HFFc6 (cell line): ENCODE measurements at regions not wholly inside any gene's neighbourhood (a gene's known extent, or its start where the extent isn't known, plus 50 kb on each side); places are given as distances from the start of the nearest gene placed in this dataset.

Experiments used
- DNase-seq: peaks from one replicate; pipeline ENCODE4 v3.0.0-alpha.2; 2018
- H3K27ac Mint-ChIP-seq: 2 replicates; pipeline ENCODE4 v1.8.0; 2020; ENCODE audit warnings: mild to moderate bottlenecking, mixed read lengths
- H3K27me3 Mint-ChIP-seq: 2 replicates; pipeline ENCODE4 v1.8.0; 2021; ENCODE audit warnings: mild to moderate bottlenecking, moderate library complexity, mixed read lengths; ENCODE audit not compliant: insufficient read depth
- H3K36me3 Mint-ChIP-seq: 2 replicates; pipeline ENCODE4 v1.8.0; 2021; ENCODE audit warnings: low read depth, mixed read lengths
- H3K4me1 Mint-ChIP-seq: 2 replicates; pipeline ENCODE4 v1.8.0; 2020; ENCODE audit warnings: low read depth, mixed read lengths
- H3K4me3 Mint-ChIP-seq: 2 replicates; pipeline ENCODE4 v1.8.0; 2020; ENCODE audit warnings: mild to moderate bottlenecking, moderate library complexity, mixed read lengths
- H3K9me3 Mint-ChIP-seq: 2 replicates; pipeline ENCODE4 v1.8.0; 2020; ENCODE audit warnings: mild to moderate bottlenecking, mixed read lengths
- CTCF ChIP-seq: fragments of 200-600 bp; sonication (generic); IDR thresholded peaks from 2 replicates; pipeline ENCODE4 v1.5.0; 2021; ENCODE audit warnings: antibody characterized with exemption, mild to moderate bottlenecking

- no peaks in the 10 kb centered on the region for H3K4me1 Mint-ChIP-seq
Measured at GRCh38 chr13:58782736-58783135, 1151.2 kb downstream of the PCDH17 start.

GRCh38 chr13:58792854-58793253, 1161.3 kb downstream of the PCDH17 start:
- Mint-ChIP-seq H3K36me3 (no peaks in the 10 kb centered on the region), H3K4me3 (no peak overlapping the region), H3K27me3 (no peaks in the 10 kb centered on the region), H3K9me3 (peaks cover 30% of the 10 kb centered on the region), H3K4me1 (no peaks in the 10 kb centered on the region), H3K27ac (no peak overlapping the region)
- no peak for TF ChIP-seq CTCF
- no peak for DNase-seq

More at GRCh38 chr13:58782736-58783135, 1151.2 kb downstream of the PCDH17 start:
- H3K9me3 Mint-ChIP-seq = peaks cover 30% of the 10 kb centered on the region
- H3K27ac Mint-ChIP-seq = no peak overlapping the region
- no peak overlapping the region for H3K4me3 Mint-ChIP-seq
- DNase-seq = no peak
- no peaks in the 10 kb centered on the region for H3K36me3 Mint-ChIP-seq
- no peaks in the 10 kb centered on the region for H3K27me3 Mint-ChIP-seq
- TF ChIP-seq CTCF = no peak

GRCh38 chr13:58795715-58796114, 1164.2 kb downstream of the PCDH17 start:
- Mint-ChIP-seq H3K27me3 (no peaks in the 10 kb centered on the region), H3K4me1 (no peaks in the 10 kb centered on the region), H3K9me3 (peaks cover 7% of the 10 kb centered on the region), H3K27ac (no peak overlapping the region), H3K4me3 (no peak overlapping the region), H3K36me3 (no peaks in the 10 kb centered on the region)
- TF ChIP-seq CTCF = no peak
- DNase-seq = no peak

- no peak overlapping the region for H3K4me3 Mint-ChIP-seq
- peaks cover 10% of the 10 kb centered on the region for H3K9me3 Mint-ChIP-seq
- H3K27ac Mint-ChIP-seq = no peak overlapping the region
- no peaks in the 10 kb centered on the region for H3K36me3 Mint-ChIP-seq
- no peaks in the 10 kb centered on the region for H3K4me1 Mint-ChIP-seq
- no peak for TF ChIP-seq CTCF
- no peak for DNase-seq
- no peaks in the 10 kb centered on the region for H3K27me3 Mint-ChIP-seq
Measured at GRCh38 chr13:58804832-58805231, 1173.3 kb downstream of the PCDH17 start.

- H3K4me3 Mint-ChIP-seq = no peak overlapping the region
- TF ChIP-seq CTCF = no peak
- H3K36me3 Mint-ChIP-seq = no peaks in the 10 kb centered on the region
- H3K27me3 Mint-ChIP-seq = no peaks in the 10 kb centered on the region
- no peaks in the 10 kb centered on the region for H3K4me1 Mint-ChIP-seq
- H3K9me3 Mint-ChIP-seq = peaks cover 8% of the 10 kb centered on the region
- no peak for DNase-seq
- H3K27ac Mint-ChIP-seq = no peak overlapping the region
Measured at GRCh38 chr13:58806401-58806800, 1174.9 kb downstream of the PCDH17 start.

GRCh38 chr13:58823701-58824100, 1192.2 kb downstream of the PCDH17 start:
- H3K4me1 Mint-ChIP-seq = no peaks in the 10 kb centered on the region
- H3K27me3 Mint-ChIP-seq = peaks cover 1% of the 10 kb centered on the region; the same call in 1 of the 2 replicates
- no peak overlapping the region for H3K27ac Mint-ChIP-seq
- H3K4me3 Mint-ChIP-seq = no peak overlapping the region
- DNase-seq = no peak
- peaks cover 27% of the 10 kb centered on the region for H3K9me3 Mint-ChIP-seq
- peaks cover 7% of the 10 kb centered on the region for H3K36me3 Mint-ChIP-seq
- TF ChIP-seq CTCF = no peak
